HG02610 (cell line): ENCODE measurements at regions not wholly inside any gene's neighbourhood (a gene's known extent, or its start where the extent isn't known, plus 50 kb on each side); places are given as distances from the start of the nearest gene placed in this dataset.
"Not testable (repeated sequence)": the region's sequence is repeated elsewhere in the genome, so short reads cannot be mapped to it uniquely, and the experiment has no call there.

ENCODE experiments used
- ATAC-seq: cut with Tn5 transposase; IDR thresholded peaks from one replicate; pipeline ENCODE4 v1.9.1; 2021; ENCODE audit warnings: mild to moderate bottlenecking, moderate library complexity; ENCODE audit not compliant: unreplicated experiment

DNA sequence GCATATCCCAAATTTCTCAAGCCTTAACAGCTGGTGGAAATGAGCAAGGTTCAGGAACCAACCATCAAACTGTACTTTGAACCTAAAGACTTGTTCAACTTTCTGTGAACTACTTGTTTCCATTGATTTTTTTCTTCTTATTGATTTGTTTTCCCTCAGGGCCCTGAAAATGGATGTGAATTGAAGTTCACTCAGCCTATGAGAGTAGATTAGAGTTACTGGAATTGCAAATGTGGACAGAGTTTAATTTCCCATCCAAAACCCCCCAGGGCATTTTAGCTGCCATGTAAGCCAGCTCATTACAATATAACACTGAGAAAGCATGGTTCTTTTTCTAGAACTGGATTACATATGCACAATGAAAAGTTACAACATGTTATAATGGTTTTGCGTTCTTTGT is 1105.7 kb downstream of the REEP3 start:
- no peak for ATAC-seq

GRCh38 chr10:64630534-64630933 is 1109.3 kb downstream of the REEP3 start:
- ATAC-seq = no peak

DNA sequence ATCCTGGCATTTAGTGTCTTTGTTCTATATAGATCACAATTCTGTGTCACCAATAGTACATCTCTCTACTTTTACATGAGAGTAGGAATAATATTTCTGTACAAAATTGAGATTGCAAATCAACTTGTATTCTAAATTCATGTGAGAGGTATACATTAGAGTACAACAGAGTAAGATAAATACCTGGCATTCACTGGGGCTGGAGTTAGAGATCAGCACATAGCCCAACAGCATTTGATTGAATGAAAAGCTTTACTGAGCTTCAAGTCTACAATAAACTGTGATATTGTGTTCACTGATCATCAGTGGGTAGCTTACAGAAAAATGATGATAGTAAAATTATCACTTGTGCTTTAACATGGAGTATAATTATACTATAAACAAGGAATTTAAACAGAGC is 1114.7 kb downstream of the REEP3 start:
- no peak for ATAC-seq

- no peak for ATAC-seq
Measured at GRCh38 chr10:64636461-64636860, 1115.3 kb downstream of the REEP3 start.

DNA sequence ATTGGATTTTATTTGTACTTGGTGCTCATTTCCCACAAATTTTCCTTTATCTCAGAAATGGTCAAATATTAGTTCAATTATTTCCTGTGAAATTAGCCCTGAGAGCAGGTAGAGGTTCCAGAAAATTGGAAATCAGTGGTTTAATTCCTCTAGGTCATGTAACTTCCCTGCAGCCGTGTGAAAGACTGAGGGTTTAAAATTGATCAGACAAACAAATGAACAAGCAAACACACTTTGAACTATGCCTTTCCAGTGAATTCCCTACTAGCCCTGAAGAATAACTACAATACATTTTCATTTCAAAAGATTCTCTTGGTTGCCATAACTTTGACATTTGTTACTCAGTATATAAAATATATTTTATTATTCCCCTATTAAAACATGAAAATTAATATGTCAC is 1116.7 kb downstream of the REEP3 start:
- no peak for ATAC-seq

GRCh38 chr10:64648915-64649314 is 1127.7 kb downstream of the REEP3 start:
- ATAC-seq = no peak

GRCh38 chr10:64658528-64658927 is 1137.3 kb downstream of the REEP3 start:
- ATAC-seq = no peak

- no peak for ATAC-seq
Measured at GRCh38 chr10:64659311-64659710, 1138.1 kb downstream of the REEP3 start.

DNA sequence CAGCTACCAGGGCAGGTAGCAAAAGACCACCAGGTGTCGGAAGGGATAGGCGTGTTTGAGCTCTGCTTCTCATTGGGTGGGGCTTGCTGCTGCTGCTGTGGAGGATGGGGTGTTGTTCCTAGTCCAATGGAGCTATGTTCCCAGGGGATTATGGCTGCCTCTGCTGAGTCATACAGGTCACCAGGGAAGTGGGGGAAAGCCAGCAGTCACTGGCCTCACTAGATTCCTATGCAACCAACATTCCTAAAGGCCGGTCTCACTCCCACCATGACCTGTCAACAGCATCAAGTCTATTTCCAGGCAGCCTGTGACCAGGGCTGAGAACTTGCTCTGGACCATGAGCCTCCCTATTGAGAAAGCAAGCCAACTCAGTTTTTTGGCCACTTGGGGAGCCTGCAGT is 1160.8 kb downstream of the REEP3 start:
- no peak for ATAC-seq

DNA sequence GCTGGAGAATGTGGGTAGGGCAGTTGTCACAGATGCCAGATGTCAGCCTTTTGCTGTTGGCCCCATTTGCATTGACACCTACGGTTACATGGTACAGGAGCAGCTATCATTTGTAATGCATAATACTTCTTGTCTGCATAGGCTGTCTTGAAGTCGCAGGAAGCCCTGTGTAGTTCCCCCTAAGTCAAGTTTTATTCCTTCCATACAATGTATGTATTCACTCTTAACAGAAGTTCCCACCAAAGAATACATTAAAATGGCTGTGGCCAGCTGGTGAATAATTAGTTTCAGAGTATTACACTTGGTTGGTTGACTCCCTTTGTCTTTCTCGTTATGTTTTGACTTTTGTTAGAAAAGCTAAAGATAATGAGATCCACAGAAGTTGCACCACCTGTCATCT is 1169.0 kb downstream of the REEP3 start:
- ATAC-seq = no peak

DNA sequence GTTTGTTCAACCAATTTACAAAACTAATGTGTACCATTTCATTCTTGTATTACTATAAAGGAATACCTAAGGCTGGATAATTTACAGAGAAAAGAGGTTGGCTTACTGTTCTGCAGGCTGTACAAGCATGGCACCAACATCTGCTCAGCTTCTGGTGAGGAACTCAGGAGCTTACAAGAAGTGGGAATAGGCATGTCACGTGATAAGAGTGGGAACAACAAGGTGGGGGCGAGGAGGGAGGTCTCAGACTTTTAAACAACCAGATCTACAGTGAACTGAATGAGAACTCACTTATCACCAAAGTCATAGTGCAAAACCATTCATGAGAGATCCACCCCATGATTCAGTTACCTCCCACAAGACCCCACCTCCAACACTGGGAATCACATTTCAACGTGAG is 1178.0 kb downstream of the REEP3 start:
- ATAC-seq = no peak

- not testable (repeated sequence) for ATAC-seq
Measured at GRCh38 chr10:64702086-64702485, 1180.9 kb downstream of the REEP3 start.

DNA sequence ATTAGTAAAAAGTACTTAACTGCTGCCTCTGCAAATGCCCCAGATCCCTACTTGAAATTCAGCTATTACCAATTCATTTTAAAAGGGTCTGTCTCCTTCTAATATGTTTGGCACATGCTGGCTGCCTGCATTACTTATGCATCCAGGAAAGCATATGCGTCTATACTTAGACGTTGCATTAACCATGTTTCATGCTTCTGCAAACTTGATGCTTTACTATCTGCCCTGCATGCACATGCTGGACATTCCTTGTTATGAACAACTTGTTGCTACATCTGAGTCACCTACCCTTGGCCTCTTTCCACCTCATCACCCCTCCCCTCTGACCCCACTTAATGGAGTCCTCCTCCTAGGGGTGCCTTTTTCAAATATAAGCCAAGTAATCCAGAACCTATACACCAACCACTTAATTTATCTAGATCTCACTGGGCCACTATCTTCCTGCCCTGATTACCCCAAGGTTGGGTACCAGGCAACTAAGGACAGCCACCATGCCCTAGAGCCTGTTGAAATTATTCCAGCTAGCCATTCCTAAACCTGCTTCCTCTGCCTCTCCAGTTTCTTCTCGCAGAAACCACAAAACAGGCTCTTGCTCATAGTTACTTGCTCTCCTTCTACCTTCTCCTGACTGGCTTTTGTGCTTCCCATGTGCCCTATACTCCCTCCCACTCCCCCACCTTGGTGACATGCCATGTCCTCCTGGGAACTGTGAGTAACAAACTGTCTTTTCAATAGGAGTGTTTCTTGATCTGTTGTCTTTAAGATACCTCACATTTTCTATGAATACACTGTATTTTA is 1187.9 kb downstream of the REEP3 start:
- ATAC-seq = no peak

DNA sequence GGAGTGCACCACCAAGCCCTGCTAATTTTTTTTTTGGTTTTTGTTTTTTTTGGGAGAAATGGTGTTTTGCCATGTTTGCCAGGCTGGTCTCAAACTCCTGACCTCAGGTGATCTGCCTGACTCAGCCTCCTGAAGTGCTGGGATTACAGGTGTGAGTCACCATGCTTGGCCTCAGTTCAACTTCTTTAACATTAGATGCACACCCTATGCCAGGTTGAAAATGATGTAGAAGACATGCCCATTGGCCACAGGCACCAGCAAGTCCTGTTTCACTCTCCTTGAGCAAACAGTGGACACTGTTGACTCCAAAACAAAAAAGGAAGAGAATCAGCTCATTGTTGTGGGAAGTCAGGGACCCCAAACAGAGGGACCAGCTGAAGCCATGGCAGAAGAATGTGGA is 1205.3 kb downstream of the REEP3 start:
- ATAC-seq = no peak

DNA sequence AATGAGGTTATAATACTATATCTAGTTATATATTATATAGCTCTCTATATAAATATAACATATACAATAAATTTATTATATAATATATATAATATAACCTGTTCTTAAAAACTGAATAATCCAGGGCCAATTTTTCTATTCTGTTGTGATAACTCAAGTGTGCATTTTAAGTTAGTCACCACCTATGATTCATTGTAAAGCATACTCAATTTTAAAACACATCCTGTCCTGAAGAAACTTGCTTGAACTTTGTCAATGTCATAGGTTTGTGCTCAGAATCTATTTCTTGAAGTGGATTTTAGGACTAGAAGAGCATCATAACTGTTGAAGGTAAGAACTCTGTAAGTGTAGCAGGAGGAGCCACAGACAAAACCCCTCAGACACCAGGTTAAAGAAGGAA is 1209.8 kb downstream of the REEP3 start:
- no peak for ATAC-seq

- ATAC-seq = no peak
Measured at GRCh38 chr10:64732372-64732957, 1211.3 kb downstream of the REEP3 start.

GRCh38 chr10:64733980-64734379 is 1212.8 kb downstream of the REEP3 start:
- ATAC-seq = peak; percentile 50

DNA sequence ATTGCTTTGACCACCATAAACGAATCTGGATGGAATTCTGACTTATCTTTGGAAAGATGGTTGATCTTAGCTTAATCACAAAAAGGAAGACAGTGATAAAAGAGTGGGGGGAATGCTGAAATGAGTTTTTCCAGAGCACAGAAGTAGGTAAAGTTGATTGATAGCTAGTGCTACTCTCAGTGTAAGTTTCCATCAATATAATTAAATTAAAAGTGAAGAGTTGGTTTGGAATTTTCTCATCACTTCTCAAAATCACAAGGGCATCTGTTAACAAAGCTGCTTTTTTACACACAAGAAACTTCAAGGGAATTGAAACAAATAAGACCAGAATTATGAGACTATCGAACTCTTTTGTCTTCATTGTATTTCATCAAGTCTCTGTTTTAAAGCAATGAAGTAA is 1217.3 kb downstream of the REEP3 start:
- ATAC-seq = no peak

- ATAC-seq = no peak
Measured at GRCh38 chr10:64745565-64745964, 1224.4 kb downstream of the REEP3 start.

- no peak for ATAC-seq
Measured at GRCh38 chr10:64750672-64751071, 1229.5 kb downstream of the REEP3 start.

DNA sequence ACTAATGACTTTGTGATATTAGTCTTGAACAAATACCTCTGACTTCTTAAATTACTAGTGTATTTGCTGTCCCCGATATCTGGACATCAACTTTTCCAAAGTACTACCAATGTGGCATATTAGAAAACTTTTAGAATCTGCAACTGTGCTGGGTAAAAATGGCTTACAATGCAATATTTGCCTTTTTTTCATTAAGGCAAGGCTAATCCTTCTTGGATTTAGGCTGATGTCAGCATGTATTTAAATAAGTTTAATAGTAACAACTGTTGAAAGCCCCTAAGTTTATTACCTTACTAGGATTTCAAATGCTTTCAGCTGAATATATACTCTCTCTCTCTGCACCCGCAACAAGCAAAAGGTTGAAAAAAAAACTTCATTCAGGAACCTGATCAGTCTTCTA is 1232.3 kb downstream of the REEP3 start:
- ATAC-seq = no peak

- no peak for ATAC-seq
Measured at GRCh38 chr10:64760371-64760770, 1239.2 kb downstream of the REEP3 start.

- ATAC-seq = no peak
Measured at GRCh38 chr10:64762861-64763260, 1241.7 kb downstream of the REEP3 start.
